ENCODE measurements at regions not wholly inside any gene's neighbourhood (a gene's known extent, or its start where the extent isn't known, plus 50 kb on each side); places are given as distances from the start of the nearest gene placed in this dataset.

- TF ChIP-seq CTCF (IDR thresholded peaks at IDR 0.05; ENCODE audit: low read depth, low read length, missing control alignments) = no peak
- no peak overlapping the region for H3K4me3 ChIP-seq (replicated peaks; ENCODE audit: low read depth, low read length)
- no peak for DNase-seq (ENCODE audit: extremely low read depth, low read depth)
Measured at GRCh38 chr21:41632748-41633475, 125.0 kb upstream of the TMPRSS2 start.

- no peak for TF ChIP-seq CTCF (IDR thresholded peaks at IDR 0.05; ENCODE audit: low read depth, low read length, missing control alignments)
- DNase-seq (ENCODE audit: extremely low read depth, low read depth) = no peak
- no peak overlapping the region for H3K4me3 ChIP-seq (replicated peaks; ENCODE audit: low read depth, low read length)
Measured at GRCh38 chr21:41631564-41632461, 123.9 kb upstream of the TMPRSS2 start.

GRCh38 chr21:41630917-41631316 is 123.0 kb upstream of the TMPRSS2 start:
- no peak overlapping the region for H3K4me3 ChIP-seq (replicated peaks; ENCODE audit: low read depth, low read length)
- no peak for TF ChIP-seq CTCF (IDR thresholded peaks at IDR 0.05; ENCODE audit: low read depth, low read length, missing control alignments)
- DNase-seq (ENCODE audit: extremely low read depth, low read depth) = no peak

- H3K4me3 ChIP-seq (replicated peaks; ENCODE audit: low read depth, low read length) = no peak overlapping the region
- no peak for TF ChIP-seq CTCF (IDR thresholded peaks at IDR 0.05; ENCODE audit: low read depth, low read length, missing control alignments)
- DNase-seq (ENCODE audit: extremely low read depth, low read depth) = peak; percentile 88
Measured at GRCh38 chr21:41630249-41630648, 122.3 kb upstream of the TMPRSS2 start.

GRCh38 chr21:41628256-41628655 is 120.3 kb upstream of the TMPRSS2 start:
- TF ChIP-seq CTCF (IDR thresholded peaks at IDR 0.05; ENCODE audit: low read depth, low read length, missing control alignments) = no peak
- no peak for DNase-seq (ENCODE audit: extremely low read depth, low read depth)
- H3K4me3 ChIP-seq (replicated peaks; ENCODE audit: low read depth, low read length) = no peak overlapping the region

- TF ChIP-seq CTCF (IDR thresholded peaks at IDR 0.05; ENCODE audit: low read depth, low read length, missing control alignments) = no peak
- DNase-seq (ENCODE audit: extremely low read depth, low read depth) = peak; percentile 74
- no peak overlapping the region for H3K4me3 ChIP-seq (replicated peaks; ENCODE audit: low read depth, low read length)
Measured at GRCh38 chr21:41627428-41627827, 119.5 kb upstream of the TMPRSS2 start.

Data from HFF-Myc (cell line).